Stimulated activated CD8-positive, alpha-beta memory T cell treated with anti-CD3 and anti-CD28 coated beads, Interleukin-15, amount 100 ng/mL, for 4 hours (primary cell): ENCODE measurements at regions not wholly inside any gene's neighbourhood (a gene's known extent, or its start where the extent isn't known, plus 50 kb on each side); places are given as distances from the start of the nearest gene placed in this dataset.

Experiments used
- DNase-seq, 2 donors: peaks; one replicate each; pipeline ENCODE4 v3.0.0-alpha.2; 2020; ENCODE audit warnings: low read depth in 2 of 2

DNA sequence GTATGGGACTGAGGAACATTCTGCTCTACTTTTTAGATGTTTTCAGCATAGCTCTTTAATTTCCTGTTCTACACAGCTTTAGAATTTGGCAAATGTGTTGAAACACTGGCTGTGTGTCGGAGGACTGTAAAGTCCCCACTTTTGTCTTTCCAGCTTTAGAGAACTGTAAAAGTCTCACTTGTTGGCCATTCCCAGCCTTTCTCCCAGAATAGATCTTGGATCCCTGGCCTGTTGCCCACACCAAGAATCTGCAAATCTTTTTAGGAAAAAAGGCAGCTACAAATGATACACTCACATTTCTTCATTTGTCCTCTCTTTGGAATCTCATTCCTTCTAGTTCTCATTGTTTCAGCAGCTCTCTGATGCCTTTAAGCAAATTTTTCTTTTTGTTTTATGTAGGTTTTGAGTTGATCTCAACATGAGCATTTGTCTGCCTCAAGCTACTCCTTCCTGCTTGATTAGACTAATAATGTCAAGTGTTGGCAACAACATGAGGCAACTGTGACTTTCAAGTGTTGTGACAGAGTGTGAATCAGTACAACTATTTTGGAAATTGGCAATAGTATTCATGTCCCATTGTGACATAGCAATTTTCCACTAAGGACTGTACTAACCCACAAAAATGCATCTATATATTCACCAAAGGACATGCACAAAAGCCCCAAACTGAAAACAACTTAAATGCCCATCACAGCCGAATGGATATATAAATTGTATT is 610.8 kb downstream of the EPHA4 start:
- no peak for DNase-seq

DNA sequence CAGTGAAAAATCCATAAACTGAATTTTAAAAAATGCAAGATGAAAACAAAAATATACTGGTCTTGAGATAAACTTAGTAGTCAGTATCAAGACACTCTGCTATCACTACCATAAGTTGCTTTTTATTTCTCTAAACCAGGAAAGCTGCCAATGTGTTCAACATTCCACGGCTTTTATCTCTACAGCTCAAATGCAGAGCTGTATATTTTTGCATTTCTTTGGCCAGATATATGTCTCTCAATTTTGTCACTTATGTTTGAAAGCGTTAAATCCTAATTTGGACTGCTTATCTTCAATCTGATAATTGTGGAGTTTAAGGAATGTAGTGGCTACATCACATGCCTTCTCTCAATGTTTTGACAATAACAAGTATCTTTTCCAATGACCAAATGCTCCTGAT is 609.5 kb downstream of the EPHA4 start:
- DNase-seq: no peak

DNA sequence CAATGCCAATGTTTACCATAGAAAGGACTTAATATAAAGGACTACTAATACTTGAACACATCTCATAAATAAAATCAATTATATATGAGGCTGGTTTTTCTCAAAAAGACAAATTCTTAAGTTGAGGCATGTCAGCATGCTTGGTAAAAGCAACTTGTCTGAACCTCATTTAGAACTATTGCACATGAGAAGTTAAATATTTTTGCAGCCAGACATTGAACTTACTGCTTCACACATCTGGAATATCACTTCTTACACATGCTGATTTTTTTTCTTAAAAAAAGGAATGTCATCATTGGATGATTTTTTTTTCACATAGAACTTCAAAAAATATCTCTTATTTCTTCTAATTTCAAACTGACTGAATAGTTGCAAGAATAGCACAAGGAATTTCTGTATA is 609.0 kb downstream of the EPHA4 start:
- DNase-seq: no peak

DNA sequence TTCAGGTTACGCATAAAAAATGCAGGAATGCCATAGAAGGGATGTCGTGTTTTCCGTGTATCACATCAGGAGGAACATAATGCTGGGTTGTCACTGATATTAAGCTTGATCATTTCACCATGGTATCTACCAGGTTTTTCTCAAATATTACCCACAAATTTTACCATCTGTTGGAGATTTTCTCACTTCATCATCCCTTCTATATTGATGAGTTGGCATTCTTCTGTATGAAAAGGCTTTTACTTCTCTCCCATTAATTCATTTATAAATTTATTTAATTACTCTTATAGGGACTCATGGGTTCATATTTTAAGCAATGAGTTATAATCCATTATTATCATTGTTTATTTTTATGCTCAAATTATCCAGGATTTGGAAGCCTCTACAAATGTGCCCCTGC is 608.2 kb downstream of the EPHA4 start:
- DNase-seq: no peak

DNA sequence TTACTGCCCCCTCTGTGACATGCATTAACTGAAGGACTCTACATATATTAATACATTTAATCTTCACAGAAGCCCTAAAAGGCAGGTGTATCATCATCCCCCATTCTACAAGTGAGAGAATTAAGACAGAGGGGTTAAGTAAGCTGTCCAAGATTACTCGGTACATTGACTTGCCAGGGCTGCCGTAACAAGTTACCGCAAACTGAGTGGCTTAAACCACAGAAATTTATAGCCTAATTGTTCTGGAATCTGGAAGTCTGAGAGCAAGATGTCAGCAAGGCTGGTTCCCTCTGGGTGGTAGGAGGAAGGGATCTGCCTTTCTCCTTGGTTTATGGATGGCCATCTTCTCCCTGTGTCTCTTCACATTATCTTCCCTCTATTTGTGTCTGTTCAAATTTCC is 605.5 kb downstream of the EPHA4 start:
- no peak for DNase-seq

DNA sequence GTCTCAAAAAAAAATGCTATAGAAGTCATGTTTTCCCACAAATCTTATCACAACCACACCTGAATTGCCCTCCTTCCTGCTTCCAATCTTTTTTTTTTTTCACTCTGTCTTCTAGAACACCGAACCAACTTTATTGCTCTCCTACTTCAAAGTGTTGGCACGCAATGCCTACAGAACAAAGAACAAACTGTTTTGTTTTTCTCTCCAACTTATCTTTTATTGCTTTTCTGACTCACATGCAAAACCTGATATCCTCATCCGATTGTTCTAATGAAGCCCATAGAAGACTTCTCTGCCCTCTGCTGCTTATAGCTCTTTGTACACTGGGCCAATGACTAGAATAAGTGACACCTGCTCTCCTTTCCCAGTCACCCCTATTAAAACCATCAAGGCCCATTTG is 602.8 kb downstream of the EPHA4 start:
- no peak for DNase-seq

DNA sequence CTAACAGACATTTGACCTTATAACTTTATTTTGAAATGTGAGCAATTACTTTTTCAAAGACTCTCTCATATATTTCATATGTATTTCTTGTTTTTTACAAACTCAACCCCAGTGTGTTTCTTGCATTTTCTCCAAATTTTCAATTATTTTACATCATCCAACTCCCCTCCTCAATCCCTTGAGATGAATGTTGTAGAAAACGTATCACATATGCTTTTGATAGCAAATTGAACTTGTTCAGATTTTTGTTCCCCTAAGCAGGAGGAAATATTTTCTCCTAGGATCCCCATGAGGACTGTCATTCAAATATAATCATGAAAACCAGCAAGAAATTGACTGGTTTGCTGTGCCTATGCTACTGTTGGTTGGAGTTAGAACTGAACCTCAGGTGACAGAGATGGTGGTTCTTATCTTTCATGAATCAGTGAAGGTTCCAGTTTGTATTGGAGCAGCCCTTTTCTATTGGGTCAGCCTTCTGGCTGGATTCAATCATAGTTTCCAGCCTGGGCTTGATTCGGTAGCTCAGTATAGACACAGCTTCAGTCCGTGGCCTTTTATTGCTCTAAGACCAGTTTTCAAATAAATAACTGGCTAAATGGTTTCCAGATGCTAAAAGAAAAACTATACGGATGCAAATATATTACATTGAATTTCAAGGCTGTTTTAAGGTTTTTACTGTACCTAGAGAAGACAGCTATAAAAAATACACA is 591.0 kb downstream of the EPHA4 start:
- no peak for DNase-seq

DNA sequence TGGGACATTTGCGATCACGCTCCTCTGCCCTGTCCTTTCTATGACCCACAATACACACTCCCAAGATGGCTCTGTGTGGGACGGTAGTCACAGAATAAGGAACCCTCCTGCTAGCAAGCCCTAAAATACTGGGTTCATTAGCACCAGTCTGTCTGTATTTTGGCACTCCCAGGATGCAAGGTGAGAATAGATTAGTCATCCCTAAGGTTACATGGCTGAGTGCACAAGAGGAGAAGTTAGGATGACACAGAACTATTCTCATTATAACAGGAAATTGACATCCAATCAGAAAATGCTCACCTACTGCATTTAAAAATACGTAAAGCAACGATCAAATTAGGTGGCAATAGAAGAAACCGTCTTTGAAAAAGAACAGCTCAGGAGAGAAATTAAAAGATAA is 590.2 kb downstream of the EPHA4 start:
- DNase-seq: no peak

DNA sequence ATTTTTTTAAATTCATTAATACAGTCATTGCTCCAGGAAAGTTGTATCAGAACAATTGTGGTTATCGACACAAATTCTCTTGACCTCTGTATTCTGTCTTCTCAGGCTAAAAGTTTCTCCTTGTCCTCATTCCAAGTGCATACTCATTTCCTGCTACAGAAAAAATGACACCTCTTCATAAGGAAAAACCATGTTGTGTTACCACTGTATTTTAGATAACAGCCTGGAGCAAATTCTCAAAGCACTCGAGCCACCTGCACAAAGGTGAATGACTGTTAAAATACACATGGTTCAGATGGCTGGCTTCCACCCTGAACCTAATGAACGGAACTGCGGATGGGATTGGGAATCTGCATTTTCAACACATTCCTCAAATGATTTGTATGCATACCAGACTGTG is 586.5 kb downstream of the EPHA4 start:
- DNase-seq: no peak

DNA sequence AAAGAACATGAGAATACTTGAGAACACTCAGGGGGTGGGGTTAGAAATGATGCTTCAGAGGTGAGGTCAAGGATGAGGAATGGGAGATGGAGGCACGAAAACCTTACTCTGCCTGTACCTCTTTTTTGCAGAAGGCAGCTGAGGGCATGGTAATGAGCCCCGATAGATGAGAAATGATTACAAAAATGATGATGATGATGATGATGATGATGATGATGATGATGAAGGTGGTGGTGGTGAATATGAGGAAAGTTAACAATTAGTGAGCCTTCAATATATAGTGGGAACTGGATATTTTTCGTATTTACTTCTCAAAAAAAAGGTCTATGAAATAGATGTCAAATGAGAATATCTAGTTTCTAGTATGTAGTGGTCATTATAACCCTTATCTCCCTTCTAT is 584.3 kb downstream of the EPHA4 start:
- no peak for DNase-seq

DNA sequence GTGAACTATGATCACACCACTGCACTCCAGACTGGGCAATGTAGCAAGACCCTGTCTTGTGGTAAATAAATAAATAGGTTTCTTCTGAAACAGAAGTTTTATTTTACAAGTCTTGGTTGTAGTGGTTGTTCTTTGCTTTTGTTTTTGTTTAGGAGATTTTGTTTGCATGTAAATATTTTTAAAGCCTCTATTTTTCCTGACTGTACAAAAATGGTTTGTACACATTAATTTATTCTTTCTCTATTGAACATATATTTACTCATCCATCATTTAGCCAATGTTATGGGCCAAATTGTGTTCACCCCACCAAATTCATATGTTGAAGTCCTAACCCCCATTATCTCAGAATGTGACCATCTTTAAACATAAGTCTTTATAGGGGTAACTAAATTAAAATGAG is 580.1 kb downstream of the EPHA4 start:
- no peak for DNase-seq

DNA sequence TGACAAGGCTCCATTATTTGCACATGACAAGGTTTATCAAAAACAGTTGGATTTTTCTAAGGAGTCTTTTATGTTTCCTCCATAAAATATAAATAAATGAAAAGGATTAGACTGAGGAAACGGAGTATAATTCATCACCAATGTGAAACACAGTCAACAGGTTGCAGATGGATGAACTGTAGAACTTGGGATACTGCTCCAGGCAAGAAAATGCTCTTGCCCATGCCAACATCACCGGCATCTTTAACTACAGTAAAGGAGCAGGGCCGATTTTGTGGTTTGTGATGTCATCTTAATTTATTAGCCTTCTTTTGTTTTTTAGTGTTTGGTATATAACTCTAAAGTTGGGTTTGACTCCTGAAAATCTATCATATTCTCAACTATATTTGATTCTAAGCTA is 577.3 kb downstream of the EPHA4 start:
- DNase-seq: no peak

DNA sequence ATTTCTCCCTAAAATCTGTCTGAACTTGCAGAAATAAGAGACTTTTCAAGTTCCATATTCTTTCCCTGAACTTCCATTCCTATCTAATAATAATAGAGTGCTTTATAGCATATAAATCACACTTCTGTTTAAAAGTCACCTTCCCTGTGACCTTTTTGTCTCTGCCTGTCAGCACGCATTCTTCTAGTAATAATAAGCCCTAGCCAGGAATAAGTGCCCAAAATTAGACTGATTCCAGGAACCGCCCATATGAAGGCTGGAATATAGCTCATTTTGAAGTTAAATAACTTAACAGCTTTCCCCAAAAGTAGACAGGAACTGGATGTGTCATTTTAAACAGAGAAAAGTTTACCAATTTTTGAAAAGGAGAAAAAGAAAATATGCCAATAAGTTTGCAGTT is 576.5 kb downstream of the EPHA4 start:
- DNase-seq: no peak

DNA sequence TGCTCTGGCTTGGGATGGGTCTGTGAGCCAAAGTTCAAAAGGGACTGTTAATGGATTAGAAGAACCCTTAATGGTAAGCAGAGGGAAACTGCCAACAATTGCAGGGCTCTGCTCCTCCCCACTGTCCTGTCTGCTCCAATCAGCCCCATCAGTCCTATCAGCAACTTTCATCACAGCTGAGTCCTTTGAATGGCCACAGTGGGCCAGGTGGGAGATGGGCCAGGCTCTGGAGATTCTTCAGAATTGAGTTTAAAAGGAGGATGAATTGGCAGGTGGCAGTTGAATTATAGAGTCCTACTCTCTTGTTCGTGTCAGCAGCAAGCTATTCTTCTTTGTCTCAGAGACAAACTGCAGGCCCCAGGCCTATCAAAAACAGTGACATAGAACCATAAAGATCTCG is 573.9 kb downstream of the EPHA4 start:
- DNase-seq: no peak

DNA sequence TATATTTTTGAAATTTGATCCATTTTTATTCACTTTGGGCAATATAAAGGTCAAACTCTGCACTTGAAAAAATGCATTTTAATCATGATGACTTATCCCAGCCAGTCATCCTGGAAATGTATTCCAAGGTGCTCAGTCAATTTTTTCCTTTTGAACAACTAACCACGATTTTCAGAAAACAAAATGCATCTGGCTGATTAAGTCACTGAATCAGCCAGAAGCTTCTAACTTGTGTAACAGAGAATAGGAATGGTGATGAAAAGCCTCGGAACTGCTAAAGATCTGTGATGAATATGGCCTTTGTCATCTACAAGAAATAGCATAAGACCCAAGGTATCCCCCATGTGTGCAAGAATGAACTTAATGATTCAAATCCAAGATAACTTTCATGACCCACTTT is 572.7 kb downstream of the EPHA4 start:
- DNase-seq: no peak

DNA sequence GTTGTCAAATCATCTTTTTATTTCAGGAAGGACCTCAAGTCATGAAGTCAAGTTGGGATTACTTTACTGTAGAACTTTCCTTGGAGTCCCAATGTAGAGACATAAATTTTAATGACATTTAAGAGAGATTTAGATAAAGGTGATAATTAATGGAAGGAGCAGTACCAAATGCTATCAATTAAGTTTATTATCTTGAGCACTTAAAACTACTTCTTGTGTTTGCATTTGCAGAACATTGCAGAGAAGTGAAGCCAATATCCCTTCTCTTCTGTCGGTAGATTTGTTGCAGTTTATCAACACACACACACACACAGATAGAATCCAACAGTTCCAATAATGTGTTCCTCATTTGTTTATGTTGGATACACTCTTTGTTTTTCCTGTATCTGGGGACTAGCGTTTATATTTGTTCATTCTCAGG is 570.7 kb downstream of the EPHA4 start:
- no peak for DNase-seq

DNA sequence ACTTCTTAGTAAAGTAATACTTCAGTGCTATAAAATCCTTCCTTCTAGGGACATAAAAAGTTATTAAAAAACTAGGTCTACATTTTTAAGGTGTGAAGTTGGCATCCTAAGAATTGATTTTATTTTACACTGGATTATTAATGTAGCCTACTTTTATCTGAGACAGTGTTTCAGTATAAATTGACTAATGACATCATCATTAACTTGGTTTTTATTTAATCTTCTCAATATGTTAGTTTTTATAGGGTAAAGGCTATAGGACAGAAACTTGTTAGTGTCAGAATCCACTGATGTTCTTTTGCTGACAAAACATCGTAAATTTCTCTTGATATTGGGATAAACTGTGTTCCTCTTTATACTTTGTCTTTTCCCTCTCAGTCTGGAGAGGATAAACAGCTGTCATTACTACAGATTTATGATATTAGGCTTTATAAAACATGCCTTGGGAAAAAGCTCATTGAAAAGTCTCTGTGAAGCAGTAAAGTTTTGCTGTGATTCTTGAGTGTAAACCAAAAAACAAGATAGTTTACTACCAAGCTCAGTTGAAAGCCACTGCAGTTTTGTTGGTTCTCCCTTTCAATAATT is 569.9 kb downstream of the EPHA4 start:
- DNase-seq: no peak

DNA sequence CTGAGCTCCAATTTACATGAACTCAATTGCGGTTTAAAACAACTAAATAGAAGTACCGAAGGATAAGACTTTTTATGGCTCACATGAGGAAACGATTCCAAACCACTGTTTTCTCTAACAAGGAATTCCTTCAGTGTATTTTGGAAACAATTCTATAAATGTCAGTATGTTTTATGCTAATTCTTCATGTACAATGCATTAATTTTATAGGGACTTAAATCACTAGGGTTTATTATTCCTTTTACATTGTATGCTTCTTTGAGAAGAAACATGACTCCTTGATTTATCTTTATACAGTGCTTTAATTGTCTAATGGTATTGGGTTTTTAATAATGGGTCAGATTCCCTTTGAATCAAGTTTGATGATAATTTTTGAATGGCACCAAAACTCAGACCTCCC is 566.8 kb downstream of the EPHA4 start:
- DNase-seq: no peak

DNA sequence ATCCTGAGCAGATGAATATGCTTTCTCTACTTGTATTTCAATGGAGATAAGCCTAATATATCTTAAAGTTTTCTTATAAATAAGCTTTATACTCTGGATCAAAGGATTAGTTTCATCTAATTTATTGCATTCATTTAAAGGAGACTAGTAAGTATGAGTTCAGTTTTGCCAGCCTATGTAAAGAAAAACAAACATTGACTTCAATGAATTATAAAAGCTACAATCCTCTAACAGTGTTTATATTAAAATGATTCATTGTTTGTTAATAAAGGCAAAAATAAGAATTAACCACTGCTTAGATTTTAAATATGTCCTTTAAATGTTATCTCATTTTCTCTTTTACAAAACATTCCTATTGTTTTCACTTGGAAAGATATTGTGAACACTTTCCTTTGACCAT is 566.0 kb downstream of the EPHA4 start:
- DNase-seq: no peak

DNA sequence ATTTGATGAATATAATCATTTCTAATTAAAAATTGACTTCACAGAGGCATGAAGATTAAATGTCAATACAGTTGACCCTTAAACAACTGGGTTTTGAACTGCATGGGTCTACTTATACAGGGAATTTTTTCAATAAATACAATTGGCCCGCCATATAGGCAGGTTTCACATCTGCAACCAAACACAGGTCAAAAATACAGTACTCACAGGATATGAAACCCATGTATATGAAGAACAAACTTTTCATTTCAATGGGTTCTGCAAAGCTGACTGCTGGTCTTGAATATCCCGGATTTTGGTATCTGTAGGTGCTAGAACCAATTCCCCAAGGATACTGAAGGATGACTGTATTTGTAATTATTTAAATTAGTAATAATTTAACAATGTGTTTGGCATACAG is 555.6 kb downstream of the EPHA4 start:
- no peak for DNase-seq

DNA sequence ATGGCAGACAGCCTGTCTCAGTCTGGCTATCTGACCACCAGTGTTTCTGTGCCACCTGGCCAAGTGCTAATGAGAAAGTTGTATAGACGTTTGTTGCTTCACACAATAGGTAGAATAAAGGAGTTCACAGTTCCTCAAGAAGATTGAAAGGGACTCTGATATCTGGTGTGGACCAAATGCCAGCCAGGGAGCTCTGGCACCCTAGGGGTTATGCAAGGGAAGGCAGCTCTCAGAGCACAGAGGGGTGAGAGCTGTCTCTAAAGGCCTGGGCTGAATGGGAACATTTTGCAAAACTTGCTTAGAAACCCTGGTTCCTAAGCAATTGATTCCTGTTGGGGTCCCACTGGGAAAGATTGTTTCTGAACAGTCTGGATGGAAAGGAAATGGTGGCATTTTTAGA is 553.8 kb downstream of the EPHA4 start:
- no peak for DNase-seq

DNA sequence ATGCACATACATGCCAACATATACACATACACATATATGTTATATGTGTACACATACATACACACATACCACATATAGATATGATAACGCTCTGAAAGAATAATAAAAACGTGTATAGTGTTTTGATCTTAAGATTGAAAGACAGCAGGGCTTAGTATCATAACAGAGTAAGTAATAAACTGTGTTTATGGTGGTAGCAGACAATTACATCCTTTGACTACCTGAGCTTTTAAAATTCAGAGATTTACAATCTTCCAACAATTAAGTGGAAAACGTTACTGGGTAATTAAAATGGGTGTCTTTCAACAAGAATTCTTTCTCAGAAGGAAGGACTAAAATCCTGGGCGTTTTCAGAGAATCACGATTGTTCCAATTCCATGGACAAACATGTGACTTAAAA is 552.4 kb downstream of the EPHA4 start:
- DNase-seq: no peak

DNA sequence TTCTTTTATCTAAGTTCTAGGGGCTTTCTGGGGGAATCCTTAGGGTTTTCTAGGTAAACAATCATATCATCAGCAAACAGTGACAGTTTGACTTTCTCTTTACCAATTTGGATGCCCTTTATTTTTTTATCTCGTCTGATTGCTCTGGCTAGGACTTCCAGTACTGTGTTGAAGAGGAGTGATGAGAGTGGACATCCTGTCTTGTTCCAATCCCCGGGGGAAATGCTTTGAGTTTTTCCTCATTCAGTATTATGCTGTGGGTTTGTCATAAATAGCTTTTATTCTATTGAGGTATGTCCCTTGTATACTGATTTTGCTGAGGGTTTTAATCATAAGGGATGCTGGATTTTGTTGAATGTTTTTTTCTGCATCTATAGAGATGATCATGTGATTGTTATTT is 549.5 kb downstream of the EPHA4 start:
- no peak for DNase-seq
